PC-3 (cell line): ENCODE measurements at regions not wholly inside any gene's neighbourhood (a gene's known extent, or its start where the extent isn't known, plus 50 kb on each side); places are given as distances from the start of the nearest gene placed in this dataset.
A peak's percentile ranks its signal among the peaks of the same experiment; 100 is the strongest.

ENCODE experiments used
- ATAC-seq: fragments of 200-7000 bp; cut with Tn5 transposase; 2 replicates; pipeline ENCODE4 v1.9.1; 2020; ENCODE audit warnings: mild to moderate bottlenecking, moderate library complexity
- BruUV-seq: library from RNA; stranded (reverse); fragments of 400-500 nt; replicated peaks from 2 replicates; lab custom pipeline; 2021; lab: Mats Ljungman, UMichigan
- CTCF ChIA-PET: fragments of 300-600 bp; sonication (Branson Sonifier 250); formaldehyde crosslinking; loops from one replicate; lab custom pipeline; 2022; ENCODE audit warnings: antibody characterized with exemption; lab: Charles Lee
- POLR2A ChIA-PET: fragments of 300-600 bp; sonication (Branson Sonifier 250); formaldehyde crosslinking; loops from one replicate; lab custom pipeline; 2022; ENCODE audit warnings: antibody characterized with exemption; ENCODE audit not compliant: unreplicated experiment; lab: Charles Lee
- DNase-seq: peaks from one replicate; pipeline ENCODE4 v3.0.0-alpha.2; 2015
- H2AFZ ChIP-seq: fragments of 300-600 bp; sonication (generic); 2 replicates; pipeline ENCODE4 v1.6.0; 2016; ENCODE audit warnings: antibody characterized with exemption, low read length
- H3F3A ChIP-seq: fragments of 300-600 bp; sonication (generic); one replicate; pipeline ENCODE4 v1.6.0; 2017; ENCODE audit warnings: antibody characterized with exemption, low read length, control low read depth, mild to moderate bottlenecking; ENCODE audit not compliant: unreplicated experiment
- H3K27ac ChIP-seq: fragments of 300-600 bp; sonication (generic); 2 replicates; pipeline ENCODE4 v1.5.1; 2016; ENCODE audit warnings: mild to moderate bottlenecking, low read length
- H3K27me3 ChIP-seq: fragments of 300-600 bp; sonication (generic); 2 replicates; pipeline ENCODE4 v1.6.1; 2016; ENCODE audit warnings: low read length, mixed read lengths
- H3K36me3 ChIP-seq: fragments of 300-600 bp; sonication (generic); 2 replicates; pipeline ENCODE4 v1.6.1; 2016; ENCODE audit warnings: low read depth, mixed run types, low read length, mixed read lengths
- H3K4me1 ChIP-seq: fragments of 300-600 bp; sonication (generic); 2 replicates; pipeline ENCODE4 v1.5.1; 2016; ENCODE audit warnings: low read length; ENCODE audit not compliant: insufficient read depth
- H3K4me2 ChIP-seq: fragments of 300-600 bp; sonication (generic); 2 replicates; pipeline ENCODE4 v1.6.0; 2016; ENCODE audit warnings: low read length
- H3K4me3 ChIP-seq: fragments of 300-600 bp; sonication (generic); 2 replicates; pipeline ENCODE4 v1.5.1; 2016; ENCODE audit warnings: mild to moderate bottlenecking, low read length, mixed read lengths
- H3K79me2 ChIP-seq: fragments of 300-600 bp; sonication (generic); 2 replicates; pipeline ENCODE4 v1.6.1; 2017; ENCODE audit warnings: low read length, mixed read lengths
- H3K9ac ChIP-seq: fragments of 300-600 bp; sonication (generic); 2 replicates; pipeline ENCODE4 v1.6.0; 2016; ENCODE audit warnings: mild to moderate bottlenecking, low read length
- H3K9me2 ChIP-seq: fragments of 300-600 bp; sonication (generic); replicated peaks from 2 replicates; pipeline ENCODE4 v1.6.1; 2016; ENCODE audit warnings: mixed run types, low read length, mixed read lengths
- H3K9me3 ChIP-seq: fragments of 300-600 bp; sonication (generic); 2 replicates; pipeline ENCODE4 v1.6.1; 2016; ENCODE audit warnings: low read length, mixed read lengths
- H4K20me1 ChIP-seq: fragments of 300-600 bp; sonication (generic); 2 replicates; pipeline ENCODE4 v1.6.1; 2016; ENCODE audit warnings: low read length, mixed read lengths
- CTCF ChIP-seq: fragments of 300-600 bp; sonication (generic); conservative IDR thresholded peaks from 2 replicates; pipeline ENCODE4 v1.5.1; 2017; ENCODE audit warnings: antibody characterized with exemption, low read depth, mild to moderate bottlenecking, low read length
- EZH2 ChIP-seq: fragments of 300-600 bp; sonication (generic); IDR thresholded peaks from one replicate; pipeline ENCODE4 v1.6.1; 2017; ENCODE audit warnings: antibody characterized with exemption, mild to moderate bottlenecking, low read length; ENCODE audit not compliant: unreplicated experiment
- EZH2phosphoT487 ChIP-seq: fragments of 300-600 bp; sonication (generic); IDR thresholded peaks from 2 replicates; pipeline ENCODE4 v1.6.1; 2018; ENCODE audit warnings: mild to moderate bottlenecking, antibody characterized with exemption, low read length, borderline replicate concordance
- intact Hi-C: fragments of 100-400 bp; cut with micrococcal nuclease; formaldehyde crosslinking; loops from 2 replicates; pipeline ENCODE4 v1.9.0; 2023

- Histone ChIP-seq H3K27me3 (peaks cover 11% of the 10 kb centered on the region; the same call in 1 of the 2 replicates), H3K4me3 (no peak overlapping the region), H4K20me1 (no peaks in the 10 kb centered on the region), H3K9me3 (no peaks in the 10 kb centered on the region), H3K79me2 (no peaks in the 10 kb centered on the region), H3K27ac (no peak overlapping the region), H3F3A (no peaks in the 10 kb centered on the region), H3K9me2 (no peaks in the 10 kb centered on the region), H3K4me1 (peaks cover 3% of the 10 kb centered on the region), H3K4me2 (no peak overlapping the region), H2AFZ (no peak overlapping the region), H3K9ac (no peak overlapping the region), H3K36me3 (no peaks in the 10 kb centered on the region)
- TF ChIP-seq CTCF, result no peak
- no peak for TF ChIP-seq EZH2
- TF ChIP-seq EZH2phosphoT487, result no peak
- BruUV-seq, result no TSS peak
- DNase-seq (no peak), ATAC-seq (no peak)
- ChIA-PET POLR2A (no interaction called here), CTCF (no interaction called here)
- intact Hi-C loops, result no loop called here
These were observed 290.0 kb downstream of the CYP26B1 start for GRCh38 chr2:71857636-71858035.

- Histone ChIP-seq H3K27me3 (peaks cover 11% of the 10 kb centered on the region; the same call in 1 of the 2 replicates), H3K27ac (no peak overlapping the region), H3F3A (no peaks in the 10 kb centered on the region), H3K9ac (no peak overlapping the region), H2AFZ (no peak overlapping the region), H3K4me2 (no peak overlapping the region), H4K20me1 (no peaks in the 10 kb centered on the region), H3K9me3 (no peaks in the 10 kb centered on the region), H3K79me2 (no peaks in the 10 kb centered on the region), H3K4me1 (no peaks in the 10 kb centered on the region), H3K4me3 (no peak overlapping the region), H3K36me3 (no peaks in the 10 kb centered on the region), H3K9me2 (no peaks in the 10 kb centered on the region)
- TF ChIP-seq EZH2phosphoT487, result no peak
- no peak for TF ChIP-seq EZH2
- TF ChIP-seq CTCF, result no peak
- POLR2A ChIA-PET, result no interaction called here
- CTCF ChIA-PET, result no interaction called here
- DNase-seq (peak; percentile 65), ATAC-seq (peak; percentile 55)
- intact Hi-C loops, result no loop called here
- no TSS peak for BruUV-seq
These were observed 290.7 kb downstream of the CYP26B1 start for GRCh38 chr2:71856773-71857525.

GRCh38 chr2:71853858-71854257 lies 293.8 kb downstream of the CYP26B1 start:
- DNase-seq (no peak), ATAC-seq (no peak)
- no peaks in the 10 kb centered on the region for H3K4me1 ChIP-seq
- H3F3A ChIP-seq, result no peaks in the 10 kb centered on the region
- H3K9me3 ChIP-seq, result no peaks in the 10 kb centered on the region
- intact Hi-C loops, result no loop called here
- no peaks in the 10 kb centered on the region for H3K36me3 ChIP-seq
- no peaks in the 10 kb centered on the region for H4K20me1 ChIP-seq
- POLR2A ChIA-PET, result no interaction called here
- no peaks in the 10 kb centered on the region for H3K79me2 ChIP-seq
- no TSS peak for BruUV-seq
- no peak overlapping the region for H3K4me3 ChIP-seq
- H3K27me3 ChIP-seq, result peaks cover 11% of the 10 kb centered on the region; the same call in 1 of the 2 replicates
- H3K27ac ChIP-seq, result no peak overlapping the region
- H3K9ac ChIP-seq, result no peak overlapping the region
- TF ChIP-seq EZH2, result no peak
- TF ChIP-seq EZH2phosphoT487, result no peak
- no peak for TF ChIP-seq CTCF
- H2AFZ ChIP-seq, result no peak overlapping the region
- no peak overlapping the region for H3K4me2 ChIP-seq
- no peaks in the 10 kb centered on the region for H3K9me2 ChIP-seq
- CTCF ChIA-PET, result interaction anchor here (0.6 kb wide), 1 partner anchor 17 kb away, joined by 6 read pairs; no protein-coding TSS in a partner anchor
